22Rv1 (cell line): ENCODE measurements at regions not wholly inside any gene's neighbourhood (a gene's known extent, or its start where the extent isn't known, plus 50 kb on each side); places are given as distances from the start of the nearest gene placed in this dataset.

Experiments used
- ZFX ChIP-seq: fragments of 450-650 bp; IDR thresholded peaks from 2 replicates; pipeline ENCODE4 v1.6.1; 2017; ENCODE audit warnings: antibody characterized with exemption, borderline replicate concordance
- TF ChIP-seq, protein P1 (sequence below): fragments of 450-650 bp; IDR thresholded peaks from 2 replicates; pipeline ENCODE4 v1.5.1; 2017; ENCODE audit warnings: mild to moderate bottlenecking

- TF ChIP-seq, protein P1, sequence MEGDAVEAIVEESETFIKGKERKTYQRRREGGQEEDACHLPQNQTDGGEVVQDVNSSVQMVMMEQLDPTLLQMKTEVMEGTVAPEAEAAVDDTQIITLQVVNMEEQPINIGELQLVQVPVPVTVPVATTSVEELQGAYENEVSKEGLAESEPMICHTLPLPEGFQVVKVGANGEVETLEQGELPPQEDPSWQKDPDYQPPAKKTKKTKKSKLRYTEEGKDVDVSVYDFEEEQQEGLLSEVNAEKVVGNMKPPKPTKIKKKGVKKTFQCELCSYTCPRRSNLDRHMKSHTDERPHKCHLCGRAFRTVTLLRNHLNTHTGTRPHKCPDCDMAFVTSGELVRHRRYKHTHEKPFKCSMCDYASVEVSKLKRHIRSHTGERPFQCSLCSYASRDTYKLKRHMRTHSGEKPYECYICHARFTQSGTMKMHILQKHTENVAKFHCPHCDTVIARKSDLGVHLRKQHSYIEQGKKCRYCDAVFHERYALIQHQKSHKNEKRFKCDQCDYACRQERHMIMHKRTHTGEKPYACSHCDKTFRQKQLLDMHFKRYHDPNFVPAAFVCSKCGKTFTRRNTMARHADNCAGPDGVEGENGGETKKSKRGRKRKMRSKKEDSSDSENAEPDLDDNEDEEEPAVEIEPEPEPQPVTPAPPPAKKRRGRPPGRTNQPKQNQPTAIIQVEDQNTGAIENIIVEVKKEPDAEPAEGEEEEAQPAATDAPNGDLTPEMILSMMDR = no peak
- TF ChIP-seq ZFX = no peak
Measured at GRCh38 chr11:16609769-16610168, 128.7 kb upstream of the C11orf58 start.
